22Rv1 (cell line): ENCODE measurements at regions not wholly inside any gene's neighbourhood (a gene's known extent, or its start where the extent isn't known, plus 50 kb on each side); places are given as distances from the start of the nearest gene placed in this dataset.
"Not testable (repeated sequence)": the region's sequence is repeated elsewhere in the genome, so short reads cannot be mapped to it uniquely, and the experiment has no call there.

Experiments
- ZFX ChIP-seq: fragments of 450-650 bp; IDR thresholded peaks from 2 replicates; pipeline ENCODE4 v1.6.1; 2017; ENCODE audit warnings: antibody characterized with exemption, borderline replicate concordance
- TF ChIP-seq, protein P1 (sequence below): fragments of 450-650 bp; IDR thresholded peaks from 2 replicates; pipeline ENCODE4 v1.5.1; 2017; ENCODE audit warnings: mild to moderate bottlenecking

DNA sequence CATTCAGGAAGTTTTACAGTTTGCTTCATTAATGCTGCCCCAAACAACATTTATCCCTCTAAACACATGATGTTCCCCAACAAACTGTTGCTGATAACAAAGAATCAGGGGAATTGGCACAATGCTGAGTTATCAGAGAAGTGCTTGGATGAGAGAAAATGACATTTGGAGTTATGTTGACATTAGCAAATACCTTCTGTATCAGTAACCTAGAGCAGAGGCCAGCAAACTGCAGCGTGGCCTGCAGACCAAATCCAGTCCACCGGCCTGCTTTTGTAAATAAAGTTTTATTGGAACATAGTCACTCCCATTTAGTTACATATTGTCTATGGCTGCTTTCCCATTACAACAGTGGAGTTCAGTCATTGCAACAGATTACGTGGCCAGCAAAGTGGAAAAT, 643.5 kb downstream of the CDY1 start:
- TF ChIP-seq, protein P1, sequence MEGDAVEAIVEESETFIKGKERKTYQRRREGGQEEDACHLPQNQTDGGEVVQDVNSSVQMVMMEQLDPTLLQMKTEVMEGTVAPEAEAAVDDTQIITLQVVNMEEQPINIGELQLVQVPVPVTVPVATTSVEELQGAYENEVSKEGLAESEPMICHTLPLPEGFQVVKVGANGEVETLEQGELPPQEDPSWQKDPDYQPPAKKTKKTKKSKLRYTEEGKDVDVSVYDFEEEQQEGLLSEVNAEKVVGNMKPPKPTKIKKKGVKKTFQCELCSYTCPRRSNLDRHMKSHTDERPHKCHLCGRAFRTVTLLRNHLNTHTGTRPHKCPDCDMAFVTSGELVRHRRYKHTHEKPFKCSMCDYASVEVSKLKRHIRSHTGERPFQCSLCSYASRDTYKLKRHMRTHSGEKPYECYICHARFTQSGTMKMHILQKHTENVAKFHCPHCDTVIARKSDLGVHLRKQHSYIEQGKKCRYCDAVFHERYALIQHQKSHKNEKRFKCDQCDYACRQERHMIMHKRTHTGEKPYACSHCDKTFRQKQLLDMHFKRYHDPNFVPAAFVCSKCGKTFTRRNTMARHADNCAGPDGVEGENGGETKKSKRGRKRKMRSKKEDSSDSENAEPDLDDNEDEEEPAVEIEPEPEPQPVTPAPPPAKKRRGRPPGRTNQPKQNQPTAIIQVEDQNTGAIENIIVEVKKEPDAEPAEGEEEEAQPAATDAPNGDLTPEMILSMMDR = not testable (repeated sequence)
- not testable (repeated sequence) for TF ChIP-seq ZFX
